Heart left ventricle (tissue), 16 donors: ENCODE measurements at regions not wholly inside any gene's neighbourhood (a gene's known extent, or its start where the extent isn't known, plus 50 kb on each side); places are given as distances from the start of the nearest gene placed in this dataset.
A peak's percentile ranks its signal among the peaks of the same experiment; 100 is the strongest.

Source experiments
- ATAC-seq, 4 donors: fragments of 200-7000 bp; cut with Tn5 transposase; one replicate each; pipeline ENCODE4 v1.9.1; 2020 to 2022; ENCODE audit warnings: moderate library complexity in 4 of 4, mild to moderate bottlenecking in 3 of 4, moderate number of reproducible peaks in 1 of 4
- DNase-seq, 5 donors: peaks; one replicate each; pipeline ENCODE4 v3.0.0-alpha.2; 2020
- H3K27ac ChIP-seq, 12 donors: fragments of 200-600 bp; sonication (generic) in 4 of 12; one replicate each; pipeline versions ENCODE4 v1.5.0 to v1.8.0; 2016 to 2022; ENCODE audit warnings: mild to moderate bottlenecking in 2 of 12
- H3K27me3 ChIP-seq, 9 donors: fragments of 200-600 bp; sonication (generic) in 2 of 9; one replicate each; pipeline versions ENCODE4 v1.5.1 to v1.8.0; 2016 to 2022; ENCODE audit warnings: mild to moderate bottlenecking in 3 of 9
- H3K36me3 ChIP-seq, 9 donors: fragments of 200-600 bp; sonication (generic) in 2 of 9; one replicate each; pipeline versions ENCODE4 v1.5.0 to v1.8.0; 2018 to 2022; ENCODE audit warnings: mild to moderate bottlenecking in 2 of 9
- H3K4me1 ChIP-seq, 12 donors: fragments of 200-600 bp; sonication (generic) in 4 of 12; one replicate each; pipeline versions ENCODE4 v1.5.0 to v1.8.0; 2016 to 2022; ENCODE audit warnings: mild to moderate bottlenecking in 3 of 12
- H3K4me3 ChIP-seq, 12 donors: fragments of 200-600 bp; sonication (generic) in 4 of 12; one replicate each; pipeline versions ENCODE4 v1.5.0 to v1.8.0; 2017 to 2022; ENCODE audit warnings: mild to moderate bottlenecking in 9 of 12, moderate library complexity in 4 of 12
- H3K9me3 ChIP-seq, 12 donors: fragments of 200-600 bp; sonication (generic) in 4 of 12; one replicate each; pipeline versions ENCODE4 v1.5.0 to v1.8.0; 2016 to 2022; ENCODE audit warnings: mild to moderate bottlenecking in 1 of 12
- POLR2A ChIP-seq, 2 donors: fragments of 450-650 bp; IDR thresholded peaks; one replicate each; pipeline ENCODE4 v1.6.1; 2017; ENCODE audit warnings: antibody characterized with exemption in 2 of 2, mild to moderate bottlenecking in 2 of 2, moderate library complexity in 2 of 2
- WGBS, 4 donors: extraction: QIAGEN DNeasy Blood & Tissue Kit in 2 of 4; methylation state at CpG; one replicate each; pipeline versions ENCODE4 v1.1.5 to v1.1.7; 2013 to 2018; 5-methylcytosine and 5-hydroxymethylcytosine counted together
- intact Hi-C, 10 donors: fragments of 100-400 bp; cut with DNase I; formaldehyde crosslinking; loops; one replicate each; pipeline versions ENCODE4 v1.11.1 to v1.14.2; 2022
- TF ChIP-seq, protein P1 (sequence below), 12 donors: fragments of 200-600 bp; sonication (generic) in 4 of 12; IDR thresholded peaks; one replicate each; pipeline versions ENCODE4 v1.5.0 to v1.8.0; 2018 to 2022; ENCODE audit warnings: antibody characterized with exemption in 12 of 12, mild to moderate bottlenecking in 5 of 12
- donor health status: ischemic (EF 13 %, LVEDD 7.1; RV severe dilation, severe dysfunction).
- donor health status: healthy with polysubstance abuse.
- donor health status: DM: no; HTN: yes; CAD: no.
- donor health status: DM: no; HTN: no; CAD: no.
- donor health status: ischemic (EF 25% LVEDD 6.9; RV normal size, moderate dysfunction).
- donor health status: ischemic (EF 25% LVEDD 5.7; RV mildly dilated, moderate dysfunction).
- donor health status: healthy.
- donor health status: DM: yes; HTN: yes; CAD: no.
- donor health status: ischemic (EF 35%, LVEDD 5.7; RV mildly dilated, moderate dysfunction).
- donor health status: nonischemic (EF 11% LVEDD 7.7; RV severe dilation, severe dysfunction).
- donor health status: DM: yes; HTN: yes; CAD: no.
- donor health status: PGD.
- donor health status: ischemic (EF 29% LVEDD 5.4; RV normal size, mild dysfunction).
- donor health status: nonischemic (EF 23%, LVEDD 6.1; RV moderate dilation, normal function).

DNA sequence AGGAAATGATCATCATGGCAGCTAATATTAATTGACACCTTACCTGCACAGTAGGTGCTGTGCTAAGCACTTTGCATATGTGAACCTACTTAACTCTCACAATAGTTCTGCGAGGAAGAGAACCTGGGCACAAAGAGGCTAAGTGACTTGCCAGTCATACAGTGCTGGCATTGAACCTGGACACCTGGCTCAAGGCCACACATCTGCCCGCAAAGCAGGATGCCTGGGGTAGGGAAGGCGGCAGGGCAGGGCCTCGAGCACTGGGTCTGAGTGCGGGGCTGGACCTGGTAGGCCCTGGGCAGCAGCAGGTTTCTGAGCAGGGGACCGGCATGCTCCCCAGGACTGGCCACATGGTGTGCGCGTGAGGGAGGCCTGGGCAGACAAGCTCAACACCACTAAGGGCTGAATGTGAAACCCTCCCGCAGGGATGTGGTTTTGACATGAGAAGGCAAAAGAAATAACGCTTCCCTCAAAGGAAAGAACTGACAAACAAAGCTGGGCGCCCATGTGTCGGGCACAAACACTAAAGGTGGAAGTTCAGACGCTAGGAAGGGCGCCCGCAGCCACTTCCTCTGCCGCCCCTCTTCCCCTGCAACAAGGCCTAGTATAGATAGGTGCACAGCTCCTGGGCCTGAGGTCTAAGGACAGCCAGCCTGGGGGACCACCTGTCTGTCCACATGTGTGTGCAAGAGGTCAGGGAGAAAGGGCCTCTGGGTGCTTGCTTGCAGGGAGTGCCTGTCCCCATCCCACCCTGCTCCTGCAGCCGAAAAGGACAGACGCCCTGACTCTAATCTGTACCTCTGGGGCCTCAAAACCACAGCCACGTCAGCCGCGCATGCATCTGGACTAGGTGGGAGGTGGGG lies 92.5 kb downstream of the ZFP36L2 start:
- TF ChIP-seq, protein P1, sequence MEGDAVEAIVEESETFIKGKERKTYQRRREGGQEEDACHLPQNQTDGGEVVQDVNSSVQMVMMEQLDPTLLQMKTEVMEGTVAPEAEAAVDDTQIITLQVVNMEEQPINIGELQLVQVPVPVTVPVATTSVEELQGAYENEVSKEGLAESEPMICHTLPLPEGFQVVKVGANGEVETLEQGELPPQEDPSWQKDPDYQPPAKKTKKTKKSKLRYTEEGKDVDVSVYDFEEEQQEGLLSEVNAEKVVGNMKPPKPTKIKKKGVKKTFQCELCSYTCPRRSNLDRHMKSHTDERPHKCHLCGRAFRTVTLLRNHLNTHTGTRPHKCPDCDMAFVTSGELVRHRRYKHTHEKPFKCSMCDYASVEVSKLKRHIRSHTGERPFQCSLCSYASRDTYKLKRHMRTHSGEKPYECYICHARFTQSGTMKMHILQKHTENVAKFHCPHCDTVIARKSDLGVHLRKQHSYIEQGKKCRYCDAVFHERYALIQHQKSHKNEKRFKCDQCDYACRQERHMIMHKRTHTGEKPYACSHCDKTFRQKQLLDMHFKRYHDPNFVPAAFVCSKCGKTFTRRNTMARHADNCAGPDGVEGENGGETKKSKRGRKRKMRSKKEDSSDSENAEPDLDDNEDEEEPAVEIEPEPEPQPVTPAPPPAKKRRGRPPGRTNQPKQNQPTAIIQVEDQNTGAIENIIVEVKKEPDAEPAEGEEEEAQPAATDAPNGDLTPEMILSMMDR (IDR thresholded peaks at IDR 0.05): no peak
- TF ChIP-seq POLR2A (IDR thresholded peaks at IDR 0.05): no peak
- H3K36me3 ChIP-seq: no peaks in the 10 kb centered on the region
- peak overlapping the region in 4 of 12 donors; percentile 10 to 94 (median 48) for H3K27ac ChIP-seq
- no peak for ATAC-seq
- WGBS, 4 donors: 74 to 91% (median 84%) methylated on average over 16 to 21 of the region's 21 CpGs
- DNase-seq: peak in 3 of 5 donors; percentile 41 to 75 (median 42)
- H3K27me3 ChIP-seq: no peaks in the 10 kb centered on the region
- H3K4me3 ChIP-seq: no peak overlapping the region
- intact Hi-C loops: loop anchor here in 6 of 10 donors (2.0 to 10.0 kb wide), 8 partner anchors 91 to 353 kb away; partner anchors contain the start of gene ZFP36L2 (in 2 of the 6)
- H3K4me1 ChIP-seq: peaks cover 7 to 98% (median 41%) of the 10 kb centered on the region in 12 donors
- H3K9me3 ChIP-seq: no peaks in the 10 kb centered on the region

DNA sequence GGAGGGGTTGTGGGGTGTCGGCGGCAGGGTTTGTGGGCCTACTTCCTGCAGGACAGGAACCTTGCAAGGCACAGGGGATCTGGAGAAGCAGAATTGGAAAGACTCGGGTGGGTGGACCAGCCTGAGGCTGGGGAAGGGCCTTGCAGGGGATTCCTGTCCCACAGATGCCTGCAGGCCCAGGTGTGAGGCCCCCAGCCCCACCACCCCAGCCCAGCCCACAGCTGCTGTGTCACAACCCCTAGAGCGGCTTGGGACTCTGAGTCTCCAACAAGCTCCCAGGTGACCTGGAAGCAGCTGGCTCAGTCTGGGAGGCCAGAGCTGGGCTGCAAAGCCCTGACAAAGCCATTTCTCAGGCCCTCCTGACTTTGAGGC lies 93.1 kb downstream of the ZFP36L2 start:
- no peaks in the 10 kb centered on the region for H3K27me3 ChIP-seq
- DNase-seq (peak in 1 of 5 donors; percentile 21), ATAC-seq (no peak)
- no peak overlapping the region for H3K4me3 ChIP-seq
- peaks cover 7 to 100% (median 42%) of the 10 kb centered on the region in 12 donors for H3K4me1 ChIP-seq
- intact Hi-C loops: loop anchor here in 6 of 10 donors (2.0 to 10.0 kb wide), 8 partner anchors 91 to 354 kb away; partner anchors contain the start of gene ZFP36L2 (in 2 of the 6)
- TF ChIP-seq, protein P1 (IDR thresholded peaks at IDR 0.05): no peak
- no peak for TF ChIP-seq POLR2A (IDR thresholded peaks at IDR 0.05)
- no peaks in the 10 kb centered on the region for H3K36me3 ChIP-seq
- WGBS, 4 donors: 75 to 79% (median 77%) methylated on average over 2 to 4 of the region's 4 CpGs
- peak overlapping the region in 3 of 12 donors; percentile 10 to 94 (median 68) for H3K27ac ChIP-seq
- H3K9me3 ChIP-seq: no peaks in the 10 kb centered on the region

DNA sequence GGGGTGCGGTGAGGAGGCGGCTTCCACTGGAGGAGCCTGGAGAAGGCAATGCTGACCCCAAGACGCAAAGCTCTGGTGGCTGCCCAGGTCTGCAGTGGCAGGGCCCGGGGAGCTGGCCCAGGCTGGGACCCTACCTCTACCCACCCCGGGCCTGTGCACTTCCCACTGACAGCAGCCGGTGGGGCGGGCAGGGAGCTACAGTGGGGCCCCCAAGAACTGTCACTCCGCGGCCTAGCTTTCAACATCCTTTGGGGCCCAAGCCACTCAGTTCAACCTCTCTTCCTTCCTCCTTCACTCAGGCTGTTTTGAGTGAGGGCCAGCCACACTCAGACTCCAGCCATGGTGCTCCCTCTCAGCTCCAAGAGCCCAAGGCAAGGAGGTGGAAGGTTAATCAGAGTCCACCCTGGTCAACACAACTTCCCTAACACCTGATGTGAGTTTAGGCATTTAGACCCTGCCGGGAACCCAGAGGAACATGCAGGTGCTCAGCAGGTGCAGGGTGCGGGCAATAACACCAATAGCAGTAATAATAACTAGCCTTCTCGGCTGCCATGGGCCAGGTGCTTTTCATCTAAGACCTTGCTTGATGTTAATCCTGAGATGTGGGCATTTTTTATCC lies 93.6 kb downstream of the ZFP36L2 start:
- peak in 1 of 5 donors; percentile 42 for DNase-seq

More for the DNA sequence above, 93.6 kb downstream of the ZFP36L2 start:
- Histone ChIP-seq H3K27ac (peak overlapping the region in 5 of 12 donors; percentile 7 to 94 (median 39)), H3K4me1 (peaks cover 7 to 100% (median 42%) of the 10 kb centered on the region in 12 donors), H3K9me3 (no peaks in the 10 kb centered on the region), H3K4me3 (no peak overlapping the region), H3K36me3 (no peaks in the 10 kb centered on the region), H3K27me3 (no peaks in the 10 kb centered on the region)
- no peak for ATAC-seq
- WGBS, 4 donors: 87 to 95% (median 95%) methylated on average over 11 to 12 of the region's 12 CpGs
- TF ChIP-seq POLR2A (IDR thresholded peaks at IDR 0.05): no peak
- TF ChIP-seq, protein P1 (IDR thresholded peaks at IDR 0.05): no peak
- intact Hi-C loops: loop anchor here in 6 of 10 donors (2.0 to 10.0 kb wide), 8 partner anchors 92 to 355 kb away; partner anchors contain the start of gene ZFP36L2 (in 2 of the 6)
